ENCODE measurements at regions not wholly inside any gene's neighbourhood (a gene's known extent, or its start where the extent isn't known, plus 50 kb on each side); places are given as distances from the start of the nearest gene placed in this dataset.

GRCh38 chr1:183734543-183735036 lies 70.3 kb upstream of the RGL1 start:
- TF ChIP-seq CHD2 (IDR thresholded peaks at IDR 0.05; ENCODE audit: low read length, partially characterized antibody), result no peak
- no peak for TF ChIP-seq JUN (IDR thresholded peaks at IDR 0.05)
- TF ChIP-seq POLR2A (IDR thresholded peaks at IDR 0.05; ENCODE audit: low read length), result no peak
- TF ChIP-seq MAZ (IDR thresholded peaks at IDR 0.05; ENCODE audit: borderline replicate concordance, low read depth, low read length), result no peak
- no peak for TF ChIP-seq EHF (CRISPR knock-in tag; IDR thresholded peaks at IDR 0.05)
